Sigmoid colon (tissue), 4 donors: ENCODE measurements at regions not wholly inside any gene's neighbourhood (a gene's known extent, or its start where the extent isn't known, plus 50 kb on each side); places are given as distances from the start of the nearest gene placed in this dataset.
"Not testable (repeated sequence)": the region's sequence is repeated elsewhere in the genome, so short reads cannot be mapped to it uniquely, and the experiment has no call there.

ENCODE experiments used
- CTCF ChIP-seq, 4 experiments: fragments of 450-650 bp in 3 of 4; fragments of 200-600 bp in 1 of 4; IDR thresholded peaks; one replicate each; pipeline ENCODE4 v1.5.1; 2016 to 2019; ENCODE audit warnings: antibody characterized with exemption in 4 of 4, mild to moderate bottlenecking in 3 of 4, moderate library complexity in 2 of 4
- POLR2AphosphoS5 ChIP-seq, 4 donors: sonication (generic); formaldehyde crosslinking; IDR thresholded peaks; one replicate each; pipeline ENCODE4 v1.6.1; 2017; ENCODE audit warnings: antibody characterized with exemption in 4 of 4

DNA sequence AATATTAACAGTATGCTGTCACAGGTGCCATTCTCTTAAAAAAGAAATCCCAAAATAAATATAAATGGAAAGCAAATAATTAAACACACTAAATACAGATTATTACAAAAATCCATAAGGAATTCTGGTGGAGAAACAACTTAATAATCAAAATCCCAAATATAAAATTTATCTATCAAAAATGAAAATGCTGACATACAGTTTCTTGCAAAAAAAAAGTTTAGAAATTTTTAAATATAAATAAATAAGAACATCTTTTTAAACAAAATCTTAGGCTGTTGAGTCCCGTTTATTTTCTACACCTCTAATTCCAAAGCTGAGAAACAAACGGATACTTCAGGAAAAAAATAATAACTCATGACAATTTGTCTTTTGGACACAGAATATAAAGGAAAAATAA lies 625.5 kb downstream of the PRIM2 start:
- TF ChIP-seq CTCF, POLR2AphosphoS5 (IDR thresholded peaks at IDR 0.05): not testable (repeated sequence)
